HG03354 (cell line): ENCODE measurements at regions not wholly inside any gene's neighbourhood (a gene's known extent, or its start where the extent isn't known, plus 50 kb on each side); places are given as distances from the start of the nearest gene placed in this dataset.

Experiments used
- ATAC-seq: cut with Tn5 transposase; IDR thresholded peaks from one replicate; pipeline ENCODE4 v1.9.1; 2021; ENCODE audit warnings: mild to moderate bottlenecking; ENCODE audit not compliant: unreplicated experiment, poor library complexity, severe bottlenecking

DNA sequence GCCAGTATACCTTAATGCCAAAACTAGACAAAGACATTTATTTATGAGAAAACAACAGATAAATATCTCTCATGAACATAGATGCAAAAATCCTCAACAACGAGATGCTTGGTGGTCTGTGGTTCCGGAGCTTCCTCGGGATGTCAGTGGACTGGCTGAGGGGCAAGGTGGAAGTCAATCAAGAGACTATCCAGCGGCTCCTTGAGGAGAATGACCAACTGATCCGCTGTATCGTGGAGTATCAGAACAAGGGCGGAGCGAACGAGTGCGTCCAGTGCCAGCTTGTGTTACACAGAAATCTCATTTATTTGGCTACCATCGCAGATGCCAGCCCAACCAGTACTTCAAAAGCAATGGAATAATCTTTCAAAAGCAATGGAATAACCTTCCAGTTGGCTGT is 60.0 kb upstream of the PARD3 start:
- no peak for ATAC-seq

DNA sequence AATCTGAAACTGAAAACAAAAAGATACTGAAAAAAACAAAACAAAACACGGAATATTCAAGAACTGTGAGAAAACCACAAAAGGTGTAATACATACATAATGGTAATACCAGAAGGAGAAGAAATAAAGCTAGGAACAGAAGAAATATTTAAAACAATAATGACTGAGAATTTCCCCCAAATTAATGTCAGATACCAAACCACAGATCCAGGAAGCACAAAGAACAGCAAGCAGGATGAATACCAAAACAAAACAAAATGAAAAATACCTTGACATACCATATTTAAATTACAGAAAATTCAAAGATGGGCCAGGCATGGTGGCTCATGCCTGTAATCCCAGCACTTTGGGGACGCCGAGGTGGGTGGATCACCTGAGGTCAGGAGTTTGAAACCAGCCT is 57.7 kb upstream of the PARD3 start:
- ATAC-seq, result no peak

DNA sequence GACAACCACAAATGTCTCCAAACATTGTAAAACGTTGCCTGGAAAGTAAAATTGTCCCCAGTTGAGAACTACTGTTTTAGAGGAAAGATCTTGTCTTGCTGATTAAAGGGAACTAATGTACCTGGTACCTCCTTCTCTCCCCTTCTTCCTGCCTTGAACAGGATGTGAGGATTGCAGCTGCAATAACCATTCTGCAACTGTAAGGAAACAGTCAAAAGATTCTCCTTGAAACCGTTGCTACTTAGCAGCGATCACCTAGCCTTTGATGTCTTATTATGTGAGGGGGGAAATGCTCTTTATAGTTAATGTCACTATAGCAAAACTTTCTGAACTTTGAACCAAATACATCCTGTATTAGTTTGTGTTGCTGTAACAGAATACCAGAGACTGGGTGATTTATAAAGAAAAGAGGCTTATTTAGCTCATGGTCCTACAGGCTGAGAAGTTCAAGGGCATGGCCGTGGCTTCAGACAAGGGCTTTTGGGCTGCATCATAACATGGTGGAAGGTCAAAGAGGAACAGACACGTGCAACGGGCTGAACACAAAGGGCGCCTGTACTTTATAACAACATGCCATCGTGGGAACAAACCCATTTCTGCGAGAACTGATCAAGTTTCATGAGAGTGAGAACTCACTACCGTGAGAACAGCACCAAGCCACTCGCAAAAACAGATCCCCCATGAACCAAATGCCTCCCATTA is 54.2 kb upstream of the PARD3 start:
- ATAC-seq, result no peak

DNA sequence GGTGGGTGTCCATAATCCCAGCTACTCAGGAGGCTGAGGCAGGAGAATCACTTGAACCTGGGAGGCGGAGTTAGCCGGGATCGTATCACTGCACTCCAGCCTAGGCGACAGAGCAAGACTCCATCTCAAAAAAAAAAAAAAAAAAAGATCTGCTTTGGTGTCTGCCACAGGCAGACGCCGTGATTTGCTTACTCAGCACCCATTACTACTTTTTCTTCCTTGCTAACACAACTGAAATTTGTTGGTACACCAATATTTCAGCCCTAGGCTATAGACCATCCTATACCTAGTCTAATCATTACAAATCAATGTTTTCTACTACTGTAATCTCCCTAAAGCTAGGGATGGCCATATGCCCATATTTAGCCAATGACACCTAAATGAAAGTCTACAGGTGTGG is 53.5 kb upstream of the PARD3 start:
- no peak for ATAC-seq

DNA sequence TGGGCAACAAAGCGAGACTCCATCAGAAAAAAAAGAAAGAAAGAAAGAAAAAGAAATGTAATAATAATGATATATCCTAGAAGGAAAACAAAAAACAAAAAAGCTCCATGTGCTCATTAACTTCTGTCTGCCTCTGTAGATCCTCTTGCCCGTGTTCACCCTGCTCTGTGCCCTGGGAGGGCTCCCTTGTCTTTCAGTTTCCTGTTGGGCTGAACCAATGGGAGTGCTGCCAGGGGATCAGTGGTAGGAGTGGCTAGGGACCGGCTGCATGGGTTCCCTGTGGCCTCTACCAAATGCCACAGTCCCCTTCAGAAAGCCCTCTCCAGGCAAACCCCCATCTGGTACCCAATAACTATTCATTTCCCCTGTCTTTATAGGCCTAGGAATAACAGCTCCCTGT is 51.8 kb upstream of the PARD3 start:
- ATAC-seq, result no peak
